ENCODE measurements at regions not wholly inside any gene's neighbourhood (a gene's known extent, or its start where the extent isn't known, plus 50 kb on each side); places are given as distances from the start of the nearest gene placed in this dataset.

- TF ChIP-seq CTCF (IDR thresholded peaks at IDR 0.05 in 2 of 3, conservative IDR thresholded peaks at IDR 0.05 in 1 of 3; ENCODE audit: borderline replicate concordance in 1 of 3, insufficient read depth in 1 of 3, low read depth in 2 of 3, low read length in 2 of 3), result no peak
- TF ChIP-seq POLR2AphosphoS5 (IDR thresholded peaks at IDR 0.05; ENCODE audit: low read depth, low read length), result no peak
- TF ChIP-seq MAX (IDR thresholded peaks at IDR 0.05), result no peak
- TF ChIP-seq POLR2A (IDR thresholded peaks at IDR 0.05; ENCODE audit: borderline replicate concordance, extremely low read depth, insufficient read depth, insufficient read length), result no peak
These were observed 62.0 kb upstream of the TAF1B start for GRCh38 chr2:9781252-9781651.

All from HCT116 (cell line).